PC-3 (cell line): ENCODE measurements at regions not wholly inside any gene's neighbourhood (a gene's known extent, or its start where the extent isn't known, plus 50 kb on each side); places are given as distances from the start of the nearest gene placed in this dataset.

Source experiments
- ATAC-seq: fragments of 200-7000 bp; cut with Tn5 transposase; 2 replicates; pipeline ENCODE4 v1.9.1; 2020; ENCODE audit warnings: mild to moderate bottlenecking, moderate library complexity
- BruUV-seq: library from RNA; stranded (reverse); fragments of 400-500 nt; replicated peaks from 2 replicates; lab custom pipeline; 2021; lab: Mats Ljungman, UMichigan
- CTCF ChIA-PET: fragments of 300-600 bp; sonication (Branson Sonifier 250); formaldehyde crosslinking; loops from one replicate; lab custom pipeline; 2022; ENCODE audit warnings: antibody characterized with exemption; lab: Charles Lee
- POLR2A ChIA-PET: fragments of 300-600 bp; sonication (Branson Sonifier 250); formaldehyde crosslinking; loops from one replicate; lab custom pipeline; 2022; ENCODE audit warnings: antibody characterized with exemption; ENCODE audit not compliant: unreplicated experiment; lab: Charles Lee
- DNase-seq: peaks from one replicate; pipeline ENCODE4 v3.0.0-alpha.2; 2015
- H2AFZ ChIP-seq: fragments of 300-600 bp; sonication (generic); 2 replicates; pipeline ENCODE4 v1.6.0; 2016; ENCODE audit warnings: antibody characterized with exemption, low read length
- H3F3A ChIP-seq: fragments of 300-600 bp; sonication (generic); one replicate; pipeline ENCODE4 v1.6.0; 2017; ENCODE audit warnings: antibody characterized with exemption, low read length, control low read depth, mild to moderate bottlenecking; ENCODE audit not compliant: unreplicated experiment
- H3K27ac ChIP-seq: fragments of 300-600 bp; sonication (generic); 2 replicates; pipeline ENCODE4 v1.5.1; 2016; ENCODE audit warnings: mild to moderate bottlenecking, low read length
- H3K27me3 ChIP-seq: fragments of 300-600 bp; sonication (generic); 2 replicates; pipeline ENCODE4 v1.6.1; 2016; ENCODE audit warnings: low read length, mixed read lengths
- H3K36me3 ChIP-seq: fragments of 300-600 bp; sonication (generic); 2 replicates; pipeline ENCODE4 v1.6.1; 2016; ENCODE audit warnings: low read depth, mixed run types, low read length, mixed read lengths
- H3K4me1 ChIP-seq: fragments of 300-600 bp; sonication (generic); 2 replicates; pipeline ENCODE4 v1.5.1; 2016; ENCODE audit warnings: low read length; ENCODE audit not compliant: insufficient read depth
- H3K4me2 ChIP-seq: fragments of 300-600 bp; sonication (generic); 2 replicates; pipeline ENCODE4 v1.6.0; 2016; ENCODE audit warnings: low read length
- H3K4me3 ChIP-seq: fragments of 300-600 bp; sonication (generic); 2 replicates; pipeline ENCODE4 v1.5.1; 2016; ENCODE audit warnings: mild to moderate bottlenecking, low read length, mixed read lengths
- H3K79me2 ChIP-seq: fragments of 300-600 bp; sonication (generic); 2 replicates; pipeline ENCODE4 v1.6.1; 2017; ENCODE audit warnings: low read length, mixed read lengths
- H3K9ac ChIP-seq: fragments of 300-600 bp; sonication (generic); 2 replicates; pipeline ENCODE4 v1.6.0; 2016; ENCODE audit warnings: mild to moderate bottlenecking, low read length
- H3K9me2 ChIP-seq: fragments of 300-600 bp; sonication (generic); replicated peaks from 2 replicates; pipeline ENCODE4 v1.6.1; 2016; ENCODE audit warnings: mixed run types, low read length, mixed read lengths
- H3K9me3 ChIP-seq: fragments of 300-600 bp; sonication (generic); 2 replicates; pipeline ENCODE4 v1.6.1; 2016; ENCODE audit warnings: low read length, mixed read lengths
- H4K20me1 ChIP-seq: fragments of 300-600 bp; sonication (generic); 2 replicates; pipeline ENCODE4 v1.6.1; 2016; ENCODE audit warnings: low read length, mixed read lengths
- EZH2 ChIP-seq: fragments of 300-600 bp; sonication (generic); IDR thresholded peaks from one replicate; pipeline ENCODE4 v1.6.1; 2017; ENCODE audit warnings: antibody characterized with exemption, mild to moderate bottlenecking, low read length; ENCODE audit not compliant: unreplicated experiment
- EZH2phosphoT487 ChIP-seq: fragments of 300-600 bp; sonication (generic); IDR thresholded peaks from 2 replicates; pipeline ENCODE4 v1.6.1; 2018; ENCODE audit warnings: mild to moderate bottlenecking, antibody characterized with exemption, low read length, borderline replicate concordance
- intact Hi-C: fragments of 100-400 bp; cut with micrococcal nuclease; formaldehyde crosslinking; loops from 2 replicates; pipeline ENCODE4 v1.9.0; 2023
- TF ChIP-seq, protein P1 (sequence below): fragments of 300-600 bp; sonication (generic); conservative IDR thresholded peaks from 2 replicates; pipeline ENCODE4 v1.5.1; 2017; ENCODE audit warnings: antibody characterized with exemption, low read depth, mild to moderate bottlenecking, low read length

GRCh38 chr1:239250353-239251035 lies 135.9 kb upstream of the CHRM3 start:
- H3K9ac ChIP-seq, result peak overlapping the region; percentile 36; the same call in 1 of the 2 replicates
- H4K20me1 ChIP-seq, result no peaks in the 10 kb centered on the region
- intact Hi-C loops, result loop anchor here (1.0 to 10.0 kb wide), 11 partner anchors 81 to 766 kb away; partner anchors contain the start of gene CHRM3
- BruUV-seq, result no TSS peak
- no peaks in the 10 kb centered on the region for H3K79me2 ChIP-seq
- ATAC-seq (peak; percentile 97), DNase-seq (peak; percentile 98)
- peak overlapping the region; percentile 56 for H3K4me2 ChIP-seq
- POLR2A ChIA-PET, result no interaction called here
- H3K27ac ChIP-seq, result peak overlapping the region; percentile 92
- no peak for TF ChIP-seq EZH2
- CTCF ChIA-PET, result interaction anchor here (0.6 kb wide), 1 partner anchor 98 kb away, joined by 3 read pairs; no protein-coding TSS in a partner anchor
- peaks cover 4% of the 10 kb centered on the region for H3F3A ChIP-seq
- H3K27me3 ChIP-seq, result no peaks in the 10 kb centered on the region
- no peaks in the 10 kb centered on the region for H3K9me3 ChIP-seq
- H3K9me2 ChIP-seq, result no peaks in the 10 kb centered on the region
- no peaks in the 10 kb centered on the region for H3K36me3 ChIP-seq
- peak overlapping the region; percentile 28; the same call in 1 of the 2 replicates for H2AFZ ChIP-seq
- H3K4me3 ChIP-seq, result no peak overlapping the region
- peaks cover 40% of the 10 kb centered on the region for H3K4me1 ChIP-seq

DNA sequence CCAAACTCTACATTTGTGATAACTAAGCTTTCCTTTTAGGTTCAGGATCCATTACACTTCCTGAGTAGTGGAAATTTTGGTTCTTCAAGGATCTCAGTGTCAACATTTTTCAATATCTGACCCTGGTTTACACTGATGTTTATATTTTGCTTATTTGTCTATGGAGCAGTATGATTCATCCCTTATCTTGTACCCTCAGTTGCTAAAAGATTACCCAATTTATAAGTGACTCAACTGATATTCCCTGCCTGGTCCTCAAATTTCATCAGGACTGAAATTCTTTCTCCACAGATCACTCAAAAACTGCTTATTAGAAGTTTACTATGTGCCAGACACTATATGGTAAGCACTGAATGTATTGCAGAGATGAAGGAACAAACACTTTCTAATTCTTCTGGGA lies 139.1 kb upstream of the CHRM3 start:
- no TSS peak for BruUV-seq
- no peak overlapping the region for H2AFZ ChIP-seq
- H3K79me2 ChIP-seq, result no peaks in the 10 kb centered on the region
- no peaks in the 10 kb centered on the region for H3K36me3 ChIP-seq
- H3K4me1 ChIP-seq, result peaks cover 26% of the 10 kb centered on the region
- H3K9me2 ChIP-seq, result no peaks in the 10 kb centered on the region
- no peaks in the 10 kb centered on the region for H4K20me1 ChIP-seq
- no peak for TF ChIP-seq EZH2
- TF ChIP-seq, protein P1, sequence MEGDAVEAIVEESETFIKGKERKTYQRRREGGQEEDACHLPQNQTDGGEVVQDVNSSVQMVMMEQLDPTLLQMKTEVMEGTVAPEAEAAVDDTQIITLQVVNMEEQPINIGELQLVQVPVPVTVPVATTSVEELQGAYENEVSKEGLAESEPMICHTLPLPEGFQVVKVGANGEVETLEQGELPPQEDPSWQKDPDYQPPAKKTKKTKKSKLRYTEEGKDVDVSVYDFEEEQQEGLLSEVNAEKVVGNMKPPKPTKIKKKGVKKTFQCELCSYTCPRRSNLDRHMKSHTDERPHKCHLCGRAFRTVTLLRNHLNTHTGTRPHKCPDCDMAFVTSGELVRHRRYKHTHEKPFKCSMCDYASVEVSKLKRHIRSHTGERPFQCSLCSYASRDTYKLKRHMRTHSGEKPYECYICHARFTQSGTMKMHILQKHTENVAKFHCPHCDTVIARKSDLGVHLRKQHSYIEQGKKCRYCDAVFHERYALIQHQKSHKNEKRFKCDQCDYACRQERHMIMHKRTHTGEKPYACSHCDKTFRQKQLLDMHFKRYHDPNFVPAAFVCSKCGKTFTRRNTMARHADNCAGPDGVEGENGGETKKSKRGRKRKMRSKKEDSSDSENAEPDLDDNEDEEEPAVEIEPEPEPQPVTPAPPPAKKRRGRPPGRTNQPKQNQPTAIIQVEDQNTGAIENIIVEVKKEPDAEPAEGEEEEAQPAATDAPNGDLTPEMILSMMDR, result no peak
- TF ChIP-seq EZH2phosphoT487, result no peak
- H3K27ac ChIP-seq, result no peak overlapping the region
- DNase-seq, result peak; percentile 49
- no peak overlapping the region for H3K4me3 ChIP-seq
- no peaks in the 10 kb centered on the region for H3K9me3 ChIP-seq
- H3F3A ChIP-seq, result peaks cover 4% of the 10 kb centered on the region
- intact Hi-C loops, result no loop called here
- peak overlapping the region; percentile 20; the same call in 1 of the 2 replicates for H3K4me2 ChIP-seq
- ChIA-PET POLR2A (no interaction called here), CTCF (no interaction called here)
- H3K9ac ChIP-seq, result no peak overlapping the region
- no peaks in the 10 kb centered on the region for H3K27me3 ChIP-seq
- no peak for ATAC-seq

DNA sequence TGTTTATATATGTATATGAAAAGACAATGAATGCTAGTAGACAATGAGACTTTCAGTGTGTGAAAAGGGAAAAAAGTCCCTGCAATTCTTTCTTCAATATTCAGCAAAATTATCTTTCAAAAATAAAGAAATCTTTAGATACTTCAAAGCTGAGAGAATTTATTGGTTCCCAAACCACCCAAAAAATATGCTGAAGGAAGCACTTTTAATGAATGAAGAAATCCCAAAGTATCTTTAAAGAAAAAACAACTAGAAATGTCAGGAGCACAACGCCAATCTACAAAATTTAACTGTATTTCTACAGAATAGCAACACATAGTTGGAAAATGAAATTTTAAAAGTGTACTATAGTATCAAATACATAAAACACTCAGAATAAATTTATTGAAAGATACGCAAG lies 142.3 kb upstream of the CHRM3 start:
- Histone ChIP-seq H4K20me1 (no peaks in the 10 kb centered on the region), H3K4me2 (no peak overlapping the region), H3K9me3 (no peaks in the 10 kb centered on the region), H3F3A (peaks cover 4% of the 10 kb centered on the region), H3K9ac (no peak overlapping the region), H3K79me2 (no peaks in the 10 kb centered on the region), H3K27ac (no peak overlapping the region), H2AFZ (no peak overlapping the region), H3K4me3 (no peak overlapping the region), H3K36me3 (no peaks in the 10 kb centered on the region), H3K27me3 (no peaks in the 10 kb centered on the region), H3K4me1 (peaks cover 17% of the 10 kb centered on the region), H3K9me2 (no peaks in the 10 kb centered on the region)
- no peak for DNase-seq
- TF ChIP-seq, protein P1, result no peak
- TF ChIP-seq EZH2phosphoT487, result no peak
- TF ChIP-seq EZH2, result no peak
- intact Hi-C loops, result no loop called here
- CTCF ChIA-PET, result no interaction called here
- ATAC-seq, result no peak
- no TSS peak for BruUV-seq
- POLR2A ChIA-PET, result no interaction called here
